ENCODE measurements at regions not wholly inside any gene's neighbourhood (a gene's known extent, or its start where the extent isn't known, plus 50 kb on each side); places are given as distances from the start of the nearest gene placed in this dataset.

GRCh38 chr21:26684889-26685288, 111.8 kb upstream of the CYYR1 start (continued):
- TF ChIP-seq PRDM15 (CRISPR knock-in tag; IDR thresholded peaks at IDR 0.05) (no peak), RELB (IDR thresholded peaks at IDR 0.05; ENCODE audit: low read depth) (no peak), E2F4 (IDR thresholded peaks at IDR 0.05; ENCODE audit: low read depth, low read length) (no peak), FOS (IDR thresholded peaks at IDR 0.05; ENCODE audit: borderline replicate concordance, extremely low read depth, insufficient read length) (no peak)

- Histone ChIP-seq H4K20me1 (ENCODE audit: control insufficient read depth, insufficient read depth) (no peaks in the 10 kb centered on the region), H3K9me3 (replicated peaks; ENCODE audit: control insufficient read depth, insufficient read depth, low read length) (no peaks in the 10 kb centered on the region), H3K79me2 (ENCODE audit: control insufficient read depth, insufficient read depth, low read length) (no peaks in the 10 kb centered on the region), H3K27me3 (replicated peaks in 1 of 2; ENCODE audit: control insufficient read depth in 2 of 2, insufficient read depth in 2 of 2, low read length in 1 of 2) (no peaks in the 10 kb centered on the region), H2AFZ (ENCODE audit: control insufficient read depth, low read depth, low read length) (no peak overlapping the region), H3K4me3 (no peak overlapping the region), H3K36me3 (ENCODE audit: control insufficient read depth in 2 of 2, insufficient read depth in 2 of 2, low read length in 1 of 2) (no peaks in the 10 kb centered on the region), H3K27ac (ENCODE audit: control insufficient read depth, insufficient read depth) (no peak overlapping the region), H3K9ac (ENCODE audit: control insufficient read depth, insufficient read depth, low read length) (no peak overlapping the region), H3K4me1 (ENCODE audit: control insufficient read depth, insufficient read depth, low read length) (no peaks in the 10 kb centered on the region), H3K4me2 (ENCODE audit: control insufficient read depth, insufficient read depth) (no peak overlapping the region)
- intact Hi-C loops (cut with micrococcal nuclease; ENCODE audit: unreplicated experiment) (no loop called here), in situ Hi-C loops (cut with MboI) (no loop called here)
- no TSS peak for BruUV-seq (replicated peaks)
- 0% methylated on average over 2 of the region's 2 CpGs for WGBS (ENCODE audit: insufficient coverage, insufficient replicate concordance, low lambda C conversion rate, missing lambda C conversion rate)
- RAD21 ChIA-PET (ENCODE audit: unreplicated experiment), result no interaction called here
- DNase-seq (ENCODE audit: low read depth, low spot score), result no peak
- no peak for FAIRE-seq
- no peak for ATAC-seq
- POLR2A ChIA-PET, result no interaction called here
- CTCF ChIA-PET, result no interaction called here
- SMC1A ChIA-PET (ENCODE audit: uncharacterized antibody, unreplicated experiment), result no interaction called here
- TF ChIP-seq CREB1 (IDR thresholded peaks at IDR 0.05; ENCODE audit: low read depth), result no peak
- no peak for TF ChIP-seq TARDBP (IDR thresholded peaks at IDR 0.05; ENCODE audit: borderline replicate concordance)
- no peak for TF ChIP-seq CBX5 (IDR thresholded peaks at IDR 0.05; ENCODE audit: low read depth)
- no peak for TF ChIP-seq POU2F2 (IDR thresholded peaks at IDR 0.05; ENCODE audit: borderline replicate concordance, low read depth, low read length)
- no peak for TF ChIP-seq E2F4 (IDR thresholded peaks at IDR 0.05; ENCODE audit: low read depth, low read length)
- TF ChIP-seq SPI1 (IDR thresholded peaks at IDR 0.05; ENCODE audit: borderline replicate concordance, insufficient read depth, low read depth, low read length), result no peak
- no peak for TF ChIP-seq ETV6 (conservative IDR thresholded peaks at IDR 0.05 in 1 of 2, IDR thresholded peaks at IDR 0.05 in 1 of 2; ENCODE audit: borderline replicate concordance in 1 of 2, low read depth in 1 of 2)
- no peak for TF ChIP-seq ZBTB33 (IDR thresholded peaks at IDR 0.05)
- no peak for TF ChIP-seq NR2C1 (IDR thresholded peaks at IDR 0.05)
- TF ChIP-seq FOXM1 (IDR thresholded peaks at IDR 0.05; ENCODE audit: low read depth, low read length), result no peak
These were observed 110.9 kb upstream of the CYYR1 start for GRCh38 chr21:26683996-26684395.

All from GM12878 (cell line).